ENCODE measurements at regions not wholly inside any gene's neighbourhood (a gene's known extent, or its start where the extent isn't known, plus 50 kb on each side); places are given as distances from the start of the nearest gene placed in this dataset.
"Not testable (repeated sequence)": the region's sequence is repeated elsewhere in the genome, so short reads cannot be mapped to it uniquely, and the experiment has no call there.

- DNase-seq (ENCODE audit: low read depth in 1 of 2, low spot score in 1 of 2) (no peak), ATAC-seq (no peak), FAIRE-seq (no peak)
- H3K4me3 ChIP-seq = no peak overlapping the region
- H3K27ac ChIP-seq = no peak overlapping the region
- TF ChIP-seq HMGXB4 (CRISPR knock-in tag; IDR thresholded peaks at IDR 0.05; ENCODE audit: borderline replicate concordance) = no peak
- no peak for TF ChIP-seq ELK1 (IDR thresholded peaks at IDR 0.05; ENCODE audit: low read depth, low read length)
- TF ChIP-seq CHD4 (IDR thresholded peaks at IDR 0.05; ENCODE audit: borderline replicate concordance) = no peak
- no peak for TF ChIP-seq ZSCAN20 (CRISPR knock-in tag; IDR thresholded peaks at IDR 0.05)
- TF ChIP-seq EHF (CRISPR knock-in tag; IDR thresholded peaks at IDR 0.05) = no peak
- ChIA-PET CTCF (no interaction called here), POLR2A (no interaction called here)
- H3K4me1 ChIP-seq = peaks cover 12% of the 10 kb centered on the region; the same call in 2 of the 3 replicates
- no peaks in the 10 kb centered on the region for H3K9me3 ChIP-seq
- 86% methylated on average over 5 of the region's 5 CpGs for WGBS (ENCODE audit: missing lambda C conversion rate)
- H3K4me2 ChIP-seq = no peak overlapping the region
Observed at GRCh38 chr7:50915621-50916020, 132.9 kb upstream of the GRB10 start.

- Histone ChIP-seq H3K9me3 (no peaks in the 10 kb centered on the region), H3K4me1 (peaks cover 12% of the 10 kb centered on the region; the same call in 2 of the 3 replicates), H3K4me2 (peak overlapping the region; percentile 19; the same call in 2 of the 3 replicates), H3K4me3 (no peak overlapping the region), H3K27ac (0 out of 6 replicates have a peak overlapping the region, but pooled peaks of 1 of the 2 experiments have one; percentile 9)
- ChIA-PET CTCF (no interaction called here), POLR2A (no interaction called here)
- peak; percentile 35; the same call in 1 of the 2 replicates for TF ChIP-seq JUNB (IDR thresholded peaks at IDR 0.05)
- TF ChIP-seq FOSL2 (IDR thresholded peaks at IDR 0.05) = no peak
- 0 out of 2 replicates have a peak, but pooled peaks have one; percentile 7 for TF ChIP-seq FOSL2 (CRISPR knock-in tag; IDR thresholded peaks at IDR 0.05)
- peak; percentile 38 for TF ChIP-seq MAFK (IDR thresholded peaks at IDR 0.05; ENCODE audit: partially characterized antibody)
- TF ChIP-seq BCL3 (IDR thresholded peaks at IDR 0.05) = no peak
- 20% methylated on average over 3 of the region's 3 CpGs for WGBS (ENCODE audit: missing lambda C conversion rate)
- ATAC-seq (0 out of 6 replicates have a peak, but pooled peaks of 1 of the 2 experiments have one; percentile 56), FAIRE-seq (no peak), DNase-seq (ENCODE audit: low read depth in 1 of 2, low spot score in 1 of 2) (peak in 1 of 2 experiments; percentile 40)
Observed at GRCh38 chr7:50914460-50914859, 131.8 kb upstream of the GRB10 start.

GRCh38 chr7:50908628-50909290 is 126.1 kb upstream of the GRB10 start:
- no peak for ATAC-seq
- Histone ChIP-seq H3K27ac (no peak overlapping the region), H3K4me3 (no peak overlapping the region), H3K9me3 (peaks cover 14% of the 10 kb centered on the region; the same call in 2 of the 3 replicates), H3K4me1 (no peaks in the 10 kb centered on the region; the same call in 2 of the 3 replicates), H3K4me2 (no peak overlapping the region)
- WGBS (ENCODE audit: missing lambda C conversion rate) = 2% methylated on average over 2 of the region's 2 CpGs
- POLR2A ChIA-PET = no interaction called here
- DNase-seq (ENCODE audit: low read depth in 1 of 2, low spot score in 1 of 2) = no peak
- no peak for FAIRE-seq
- TF ChIP-seq RAD21 (conservative IDR thresholded peaks at IDR 0.05 in 1 of 2, IDR thresholded peaks at IDR 0.05 in 1 of 2) = no peak
- no peak for TF ChIP-seq ZC3H11A (IDR thresholded peaks at IDR 0.05)
- no peak for TF ChIP-seq NR3C1 (IDR thresholded peaks at IDR 0.05)
- TF ChIP-seq GATA3 (IDR thresholded peaks at IDR 0.05; ENCODE audit: borderline replicate concordance) = no peak
- no peak for TF ChIP-seq KDM5A (IDR thresholded peaks at IDR 0.05)
- no peak for TF ChIP-seq USF2 (IDR thresholded peaks at IDR 0.05)
- no peak for TF ChIP-seq HMGXB4 (CRISPR knock-in tag; IDR thresholded peaks at IDR 0.05; ENCODE audit: borderline replicate concordance)
- no peak for TF ChIP-seq EHMT2 (IDR thresholded peaks at IDR 0.05; ENCODE audit: low read depth)
- TF ChIP-seq EP300 (IDR thresholded peaks at IDR 0.05) = no peak
- CTCF ChIA-PET = no interaction called here

GRCh38 chr7:50898604-50899477 is 116.1 kb upstream of the GRB10 start:
- H3K4me2 ChIP-seq = peak overlapping the region; percentile 32; the same call in 1 of the 3 replicates
- WGBS (ENCODE audit: missing lambda C conversion rate) = 70% methylated on average over 27 of the region's 31 CpGs
- CTCF ChIA-PET, H3K9me3 ChIP-seq, POLR2A ChIA-PET, H3K4me1 ChIP-seq, ATAC-seq, FAIRE-seq: not testable (repeated sequence)
- peak overlapping the region in 1 of 2 experiments; percentile 73; a peak in 4 of 6 replicates for H3K27ac ChIP-seq
- peak overlapping the region; percentile 27; the same call in 2 of the 3 replicates for H3K4me3 ChIP-seq
- peak in 1 of 2 experiments; percentile 10 for DNase-seq (ENCODE audit: low read depth in 1 of 2, low spot score in 1 of 2)

All from A549 (cell line).